DMS 273 (cell line): ENCODE measurements at regions not wholly inside any gene's neighbourhood (a gene's known extent, or its start where the extent isn't known, plus 50 kb on each side); places are given as distances from the start of the nearest gene placed in this dataset.

ENCODE experiments used
- DNase-seq: peaks from one replicate; lab custom pipeline; 2025; ENCODE audit not compliant: unreplicated experiment; lab: John Stamatoyannopoulos, UW

DNA sequence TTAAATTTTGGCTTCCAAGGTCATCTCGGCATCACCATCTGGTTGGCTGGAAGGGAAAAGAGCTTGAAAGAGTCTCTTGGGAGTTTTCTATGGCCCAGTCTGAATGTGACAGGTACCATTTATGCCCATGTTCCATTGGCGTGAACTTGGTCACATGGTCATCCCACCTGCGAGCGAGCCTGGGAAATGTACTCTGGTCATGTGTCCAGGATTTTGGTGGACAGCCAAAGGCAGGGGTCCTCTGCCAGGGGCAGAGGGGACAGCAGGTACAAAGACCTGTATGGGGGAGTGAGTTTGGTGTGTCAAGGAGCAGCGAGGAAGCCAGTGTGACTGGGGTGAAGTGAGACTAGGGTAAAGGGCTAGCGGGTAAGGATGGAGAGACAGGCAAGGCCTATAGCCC lies 112.6 kb downstream of the CDC5L start:
- DNase-seq, result no peak

- no peak for DNase-seq
Measured at GRCh38 chr6:44503471-44503870, 116.0 kb downstream of the CDC5L start.

- DNase-seq, result no peak
Measured at GRCh38 chr6:44504301-44504791, 116.8 kb downstream of the CDC5L start.

DNA sequence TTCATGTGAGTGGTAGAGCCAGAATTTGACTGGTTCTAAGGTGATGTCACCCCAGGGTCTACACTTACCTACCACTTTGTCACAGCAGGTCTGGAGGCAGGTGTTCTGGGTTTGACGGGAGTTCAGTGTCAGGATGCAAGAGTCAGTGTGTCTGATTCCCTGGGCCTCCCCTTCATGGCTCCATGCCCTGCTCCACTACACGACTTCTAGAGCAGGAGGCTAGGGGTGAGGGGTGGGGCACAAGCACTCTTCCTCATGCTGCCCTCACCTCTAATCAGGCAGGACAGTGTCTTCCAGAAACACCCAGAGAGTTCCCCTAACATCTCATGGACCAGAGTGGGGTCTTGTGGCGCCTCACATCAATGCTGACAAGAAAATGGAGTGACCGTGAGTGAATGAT lies 118.2 kb downstream of the CDC5L start:
- no peak for DNase-seq

GRCh38 chr6:44507014-44507413 lies 119.5 kb downstream of the CDC5L start:
- DNase-seq, result no peak

- DNase-seq, result no peak
Measured at GRCh38 chr6:44508646-44509045, 121.1 kb downstream of the CDC5L start.

GRCh38 chr6:44511126-44511525 lies 123.6 kb downstream of the CDC5L start:
- no peak for DNase-seq

- peak; percentile 10 for DNase-seq
Measured at GRCh38 chr6:44512868-44513741, 125.6 kb downstream of the CDC5L start.

GRCh38 chr6:44514085-44514484 lies 126.6 kb downstream of the CDC5L start:
- DNase-seq, result no peak

GRCh38 chr6:44514576-44515193 lies 127.2 kb downstream of the CDC5L start:
- no peak for DNase-seq

- DNase-seq, result no peak
Measured at GRCh38 chr6:44522871-44523270, 135.4 kb downstream of the CDC5L start.

DNA sequence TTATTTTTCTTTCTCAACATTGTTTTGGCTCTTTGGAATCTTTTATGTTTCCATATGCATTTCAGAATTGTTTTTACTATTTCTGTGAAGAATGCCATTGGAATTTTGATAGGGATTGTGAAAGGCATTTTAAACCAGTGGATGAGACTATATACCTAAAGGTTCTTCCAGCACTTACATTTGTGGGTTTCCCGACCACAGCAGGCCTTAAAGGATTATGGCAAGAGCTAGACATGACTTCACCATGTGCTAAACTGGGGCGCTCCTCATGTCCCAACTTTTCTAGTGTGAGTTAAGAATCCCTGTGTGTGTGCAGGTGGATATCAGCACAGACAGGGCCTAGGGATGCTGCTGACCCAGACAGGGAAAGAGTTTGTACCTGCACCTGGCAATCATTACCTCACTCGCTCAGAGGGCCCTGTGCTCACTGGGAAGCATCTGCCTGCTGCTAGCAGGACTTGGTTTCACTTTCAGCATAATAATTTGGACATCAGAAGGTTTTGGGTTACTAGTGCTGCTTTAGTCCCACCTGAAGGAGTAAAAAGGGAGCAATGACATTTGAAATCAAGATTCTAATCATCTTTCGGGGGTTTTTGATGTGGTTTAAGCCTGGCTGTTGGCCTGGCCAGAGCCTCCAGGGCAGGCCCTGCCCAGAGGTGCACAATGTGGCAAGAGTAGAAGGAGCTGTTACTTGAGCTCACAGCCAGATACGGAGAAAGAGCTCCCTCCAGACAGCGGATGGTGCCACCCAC lies 137.1 kb downstream of the CDC5L start:
- no peak for DNase-seq

DNA sequence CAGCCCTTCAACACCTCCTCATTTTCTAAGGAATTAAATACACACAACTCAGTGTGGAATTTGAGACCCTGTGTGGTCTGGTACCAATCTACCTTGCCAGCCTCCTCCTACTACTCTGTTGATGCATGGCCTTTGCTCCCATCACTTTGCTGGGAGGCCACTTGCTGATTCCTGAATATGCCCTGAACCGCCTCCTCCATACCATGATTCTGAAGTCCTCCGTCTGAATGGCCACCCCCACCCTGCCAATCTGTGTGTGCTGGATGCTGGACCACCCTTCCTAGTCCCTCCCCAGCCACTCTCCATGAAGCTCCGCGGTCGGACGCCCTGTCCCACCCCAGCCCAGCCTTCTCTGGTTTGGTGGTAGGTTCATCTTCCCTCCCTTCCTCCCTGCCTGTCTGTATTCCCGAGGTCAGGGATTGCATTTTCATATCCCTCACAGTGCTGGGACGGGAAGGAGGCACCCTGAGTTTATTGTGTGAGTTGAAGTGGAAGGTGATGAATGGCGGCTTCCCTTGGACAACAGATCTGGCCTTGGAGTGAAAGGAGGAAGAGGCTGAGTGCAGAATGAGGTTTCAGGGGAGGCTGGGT lies 138.3 kb downstream of the CDC5L start:
- DNase-seq, result no peak

DNA sequence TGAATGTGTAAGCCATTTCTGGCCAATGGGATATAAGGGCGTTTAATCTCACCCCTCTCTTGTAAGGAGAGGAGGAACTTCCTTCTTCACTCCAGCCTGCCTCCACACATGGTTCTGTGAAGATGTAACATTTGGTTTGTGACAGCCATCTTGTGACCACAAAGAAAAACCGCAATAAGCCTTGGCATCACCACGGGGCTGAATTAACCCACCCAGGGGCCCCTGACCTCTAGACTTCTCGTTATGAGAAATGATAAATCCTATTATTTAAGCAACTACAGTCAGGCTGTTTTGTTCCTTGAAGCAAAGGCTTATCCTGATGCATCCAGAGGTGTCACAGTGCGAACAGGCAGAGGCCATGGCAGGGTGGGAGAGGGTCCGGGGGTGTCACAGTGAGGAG lies 139.7 kb downstream of the CDC5L start:
- DNase-seq, result no peak

- no peak for DNase-seq
Measured at GRCh38 chr6:44527583-44528369, 140.3 kb downstream of the CDC5L start.

GRCh38 chr6:44528370-44528644 lies 140.8 kb downstream of the CDC5L start:
- no peak for DNase-seq

GRCh38 chr6:44528716-44529115 lies 141.2 kb downstream of the CDC5L start:
- no peak for DNase-seq

- DNase-seq, result no peak
Measured at GRCh38 chr6:44529146-44529905, 141.8 kb downstream of the CDC5L start.

DNA sequence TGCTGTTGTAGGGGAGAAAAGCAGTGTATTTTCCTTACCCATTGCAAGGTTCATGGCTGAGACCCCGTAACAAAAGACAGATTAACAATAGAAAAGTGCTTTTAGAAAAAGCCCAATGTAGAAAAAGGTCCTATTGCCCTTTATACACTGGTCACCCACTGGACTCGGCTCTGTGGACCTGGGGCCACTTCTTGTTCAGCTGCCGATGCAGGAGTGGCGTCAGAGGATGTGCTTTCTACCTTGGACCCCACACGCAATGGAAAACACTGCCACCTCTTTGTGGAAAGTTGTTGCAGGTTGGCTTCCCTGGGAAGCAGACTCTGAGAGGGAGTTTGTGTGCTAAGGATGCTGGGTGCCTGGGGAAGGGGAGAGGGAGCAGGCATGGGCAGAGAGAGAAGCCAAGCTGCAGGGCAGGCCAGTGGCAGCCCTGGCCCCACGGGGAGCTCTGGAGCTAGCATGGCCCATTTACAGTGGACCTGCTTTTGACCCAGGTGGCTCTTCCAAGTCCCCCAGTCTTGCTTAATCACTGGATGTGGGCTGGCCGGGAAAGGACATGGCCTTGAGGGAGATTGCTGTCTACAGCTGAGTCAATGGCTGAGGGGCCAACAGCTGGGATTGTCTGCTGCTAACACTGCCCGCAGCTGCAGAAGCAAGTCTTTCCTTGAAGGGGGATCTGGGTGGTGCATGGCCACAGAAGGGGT lies 142.9 kb downstream of the CDC5L start:
- no peak for DNase-seq

- no peak for DNase-seq
Measured at GRCh38 chr6:44530910-44531234, 143.4 kb downstream of the CDC5L start.
